Osteoblast (primary cell): ENCODE measurements at regions not wholly inside any gene's neighbourhood (a gene's known extent, or its start where the extent isn't known, plus 50 kb on each side); places are given as distances from the start of the nearest gene placed in this dataset.

ENCODE experiments used
- DNase-seq: peaks from one replicate; pipeline ENCODE4 v3.0.0; 2011; ENCODE audit warnings: low spot score, mixed read lengths; ENCODE audit not compliant: insufficient read length; ENCODE audit errors: missing footprints
- H2AFZ ChIP-seq: 2 replicates; pipeline ENCODE4 v1.6.0; 2011; ENCODE audit warnings: mild to moderate bottlenecking, low read length
- H3K27ac ChIP-seq: 2 replicates; pipeline ENCODE4 v1.5.1; 2011; ENCODE audit warnings: mild to moderate bottlenecking, low read depth, low read length, moderate library complexity
- H3K27me3 ChIP-seq: 2 replicates; pipeline ENCODE4 v1.6.0; 2012; ENCODE audit warnings: mild to moderate bottlenecking, control low read depth, inconsistent platforms, low read length, moderate library complexity; ENCODE audit not compliant: insufficient read depth
- H3K36me3 ChIP-seq: 2 replicates; pipeline ENCODE4 v1.5.1; 2011; ENCODE audit warnings: mild to moderate bottlenecking, low read length, control low read depth, moderate library complexity; ENCODE audit not compliant: insufficient read depth
- H3K4me1 ChIP-seq: 2 replicates; pipeline ENCODE4 v1.5.1; 2011; ENCODE audit warnings: mild to moderate bottlenecking, low read length, control low read depth, moderate library complexity; ENCODE audit not compliant: insufficient read depth
- H3K4me2 ChIP-seq: 2 replicates; pipeline ENCODE4 v1.6.0; 2011; ENCODE audit warnings: mild to moderate bottlenecking, low read length; ENCODE audit not compliant: insufficient read depth
- H3K4me3 ChIP-seq: fragments of 200-600 bp; sonication (generic); 3 replicates; pipeline ENCODE4 v1.5.1; 2012; ENCODE audit warnings: mild to moderate bottlenecking, low read length, inconsistent platforms; ENCODE audit not compliant: insufficient read depth
- H3K79me2 ChIP-seq: 2 replicates; pipeline ENCODE4 v1.6.0; 2012; ENCODE audit warnings: mild to moderate bottlenecking, low read length, control low read depth, inconsistent platforms; ENCODE audit not compliant: insufficient read depth
- H3K9me3 ChIP-seq: 2 replicates; pipeline ENCODE4 v1.5.1; 2011; ENCODE audit warnings: low read depth, low read length, control low read depth
- H4K20me1 ChIP-seq: 2 replicates; pipeline ENCODE4 v1.6.0; 2012; ENCODE audit warnings: mild to moderate bottlenecking, low read length, control low read depth; ENCODE audit not compliant: insufficient read depth
- TF ChIP-seq, protein P1 (sequence below): IDR thresholded peaks from 2 replicates; pipeline ENCODE4 v1.5.1; 2011; ENCODE audit warnings: mild to moderate bottlenecking, low read depth, low read length, moderate library complexity; ENCODE audit errors: extremely low read depth

- Histone ChIP-seq H3K9me3 (no peaks in the 10 kb centered on the region), H3K4me2 (no peak overlapping the region), H3K36me3 (no peaks in the 10 kb centered on the region), H3K27me3 (no peaks in the 10 kb centered on the region), H3K27ac (no peak overlapping the region), H4K20me1 (no peaks in the 10 kb centered on the region), H3K4me3 (no peak overlapping the region), H3K4me1 (no peaks in the 10 kb centered on the region), H2AFZ (no peak overlapping the region), H3K79me2 (no peaks in the 10 kb centered on the region)
- peak; percentile 54 for DNase-seq
- TF ChIP-seq, protein P1, sequence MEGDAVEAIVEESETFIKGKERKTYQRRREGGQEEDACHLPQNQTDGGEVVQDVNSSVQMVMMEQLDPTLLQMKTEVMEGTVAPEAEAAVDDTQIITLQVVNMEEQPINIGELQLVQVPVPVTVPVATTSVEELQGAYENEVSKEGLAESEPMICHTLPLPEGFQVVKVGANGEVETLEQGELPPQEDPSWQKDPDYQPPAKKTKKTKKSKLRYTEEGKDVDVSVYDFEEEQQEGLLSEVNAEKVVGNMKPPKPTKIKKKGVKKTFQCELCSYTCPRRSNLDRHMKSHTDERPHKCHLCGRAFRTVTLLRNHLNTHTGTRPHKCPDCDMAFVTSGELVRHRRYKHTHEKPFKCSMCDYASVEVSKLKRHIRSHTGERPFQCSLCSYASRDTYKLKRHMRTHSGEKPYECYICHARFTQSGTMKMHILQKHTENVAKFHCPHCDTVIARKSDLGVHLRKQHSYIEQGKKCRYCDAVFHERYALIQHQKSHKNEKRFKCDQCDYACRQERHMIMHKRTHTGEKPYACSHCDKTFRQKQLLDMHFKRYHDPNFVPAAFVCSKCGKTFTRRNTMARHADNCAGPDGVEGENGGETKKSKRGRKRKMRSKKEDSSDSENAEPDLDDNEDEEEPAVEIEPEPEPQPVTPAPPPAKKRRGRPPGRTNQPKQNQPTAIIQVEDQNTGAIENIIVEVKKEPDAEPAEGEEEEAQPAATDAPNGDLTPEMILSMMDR, result no peak
These were observed 437.5 kb downstream of the TMEM232 start for GRCh38 chr5:110288766-110289511.

DNA sequence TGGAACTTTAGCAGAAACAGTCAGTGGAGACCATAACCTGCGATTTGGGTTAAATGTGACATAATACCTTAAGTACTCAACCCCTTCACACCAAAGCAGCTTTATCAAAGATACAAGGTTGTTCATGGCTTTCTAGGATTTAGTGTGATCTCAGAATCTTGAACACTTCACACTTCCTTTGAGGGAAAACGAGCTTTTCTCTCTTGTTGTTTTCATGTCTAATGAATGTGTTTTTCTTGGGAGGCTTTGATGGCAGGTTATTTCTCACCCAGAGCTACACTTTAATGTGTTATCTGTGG lies 437.0 kb downstream of the TMEM232 start:
- Histone ChIP-seq H4K20me1 (no peaks in the 10 kb centered on the region), H3K27ac (no peak overlapping the region), H3K4me3 (no peak overlapping the region), H3K27me3 (no peaks in the 10 kb centered on the region), H3K4me1 (no peaks in the 10 kb centered on the region), H3K36me3 (no peaks in the 10 kb centered on the region), H3K9me3 (no peaks in the 10 kb centered on the region), H2AFZ (no peak overlapping the region), H3K4me2 (no peak overlapping the region), H3K79me2 (no peaks in the 10 kb centered on the region)
- TF ChIP-seq, protein P1, result no peak
- DNase-seq, result no peak

GRCh38 chr5:110290542-110290941 lies 435.9 kb downstream of the TMEM232 start:
- Histone ChIP-seq H3K27ac (no peak overlapping the region), H3K79me2 (no peaks in the 10 kb centered on the region), H3K9me3 (no peaks in the 10 kb centered on the region), H3K36me3 (no peaks in the 10 kb centered on the region), H2AFZ (no peak overlapping the region), H4K20me1 (no peaks in the 10 kb centered on the region), H3K4me3 (no peak overlapping the region), H3K4me2 (no peak overlapping the region), H3K4me1 (no peaks in the 10 kb centered on the region), H3K27me3 (no peaks in the 10 kb centered on the region)
- TF ChIP-seq, protein P1, result no peak
- no peak for DNase-seq

- Histone ChIP-seq H3K4me1 (no peaks in the 10 kb centered on the region), H3K36me3 (no peaks in the 10 kb centered on the region), H3K27ac (no peak overlapping the region), H3K79me2 (no peaks in the 10 kb centered on the region), H3K27me3 (no peaks in the 10 kb centered on the region), H4K20me1 (no peaks in the 10 kb centered on the region), H3K4me3 (no peak overlapping the region), H3K9me3 (no peaks in the 10 kb centered on the region), H2AFZ (no peak overlapping the region), H3K4me2 (no peak overlapping the region)
- no peak for DNase-seq
- TF ChIP-seq, protein P1, result no peak
These were observed 432.2 kb downstream of the TMEM232 start for GRCh38 chr5:110294281-110294680.
